ENCODE measurements at regions not wholly inside any gene's neighbourhood (a gene's known extent, or its start where the extent isn't known, plus 50 kb on each side); places are given as distances from the start of the nearest gene placed in this dataset.

GRCh38 chr4:74848774-74849173, 54.5 kb upstream of the BTC start:
- no peak for TF ChIP-seq TAF1 (IDR thresholded peaks at IDR 0.05; ENCODE audit: low read depth)
- no peak for TF ChIP-seq YY1 (IDR thresholded peaks at IDR 0.05; ENCODE audit: low read depth)
- TF ChIP-seq ZBTB7A (IDR thresholded peaks at IDR 0.05; ENCODE audit: low read depth) = no peak
- no peak for TF ChIP-seq MAX (IDR thresholded peaks at IDR 0.05)

All from Ishikawa (cell line).